Heart right ventricle (tissue), 16 donors: ENCODE measurements at regions not wholly inside any gene's neighbourhood (a gene's known extent, or its start where the extent isn't known, plus 50 kb on each side); places are given as distances from the start of the nearest gene placed in this dataset.

Source experiments
- ATAC-seq, 8 donors: fragments of 200-7000 bp; cut with Tn5 transposase; one replicate each; pipeline ENCODE4 v1.9.1; 2020; ENCODE audit warnings: mild to moderate bottlenecking in 8 of 8, moderate library complexity in 8 of 8, moderate number of reproducible peaks in 1 of 8
- DNase-seq, 2 donors: peaks; one replicate each; pipeline ENCODE4 v3.0.0-alpha.2; 2020
- H3K27ac ChIP-seq, 10 donors: fragments of 200-600 bp; sonication (generic) in 2 of 10; one replicate each; pipeline versions ENCODE4 v1.5.0 to v1.8.0; 2020 to 2022; ENCODE audit warnings: mild to moderate bottlenecking in 3 of 10
- H3K27me3 ChIP-seq, 7 donors: fragments of 200-600 bp; one replicate each; pipeline ENCODE4 v1.8.0; 2021 to 2022; ENCODE audit warnings: mild to moderate bottlenecking in 2 of 7
- H3K36me3 ChIP-seq, 9 donors: fragments of 200-600 bp; sonication (generic) in 1 of 9; one replicate each; pipeline versions ENCODE4 v1.5.0 to v1.8.0; 2020 to 2022; ENCODE audit warnings: mild to moderate bottlenecking in 2 of 9
- H3K4me1 ChIP-seq, 9 donors: fragments of 200-600 bp; sonication (generic) in 1 of 9; one replicate each; pipeline versions ENCODE4 v1.5.0 to v1.8.0; 2020 to 2022; ENCODE audit warnings: mild to moderate bottlenecking in 4 of 9
- H3K4me3 ChIP-seq, 10 donors: fragments of 200-600 bp; sonication (generic) in 2 of 10; one replicate each; pipeline versions ENCODE4 v1.5.0 to v1.8.0; 2020 to 2022; ENCODE audit warnings: mild to moderate bottlenecking in 7 of 10, moderate library complexity in 2 of 10
- H3K9me3 ChIP-seq, 11 donors: fragments of 200-600 bp in 10 of 11; sonication (generic) in 2 of 11; one replicate each; pipeline versions ENCODE4 v1.5.0 to v1.8.0; 2013 to 2022; ENCODE audit warnings: mild to moderate bottlenecking in 2 of 11, control low read depth in 1 of 11, moderate library complexity in 1 of 11
- CTCF ChIP-seq, 9 donors: fragments of 200-600 bp; sonication (generic) in 2 of 9; IDR thresholded peaks; one replicate each; pipeline versions ENCODE4 v1.5.0 to v1.8.0; 2021 to 2022; ENCODE audit warnings: antibody characterized with exemption in 9 of 9, mild to moderate bottlenecking in 5 of 9, moderate library complexity in 1 of 9
- WGBS, 2 donors: extraction: QIAGEN DNeasy Blood & Tissue Kit; methylation state at CpG; one replicate each; pipeline ENCODE4 v1.1.7; 2013; ENCODE audit warnings: inconsistent platforms in 1 of 2; 5-methylcytosine and 5-hydroxymethylcytosine counted together
- intact Hi-C, 10 donors: fragments of 100-400 bp; cut with DNase I; formaldehyde crosslinking; loops; one replicate each; pipeline versions ENCODE4 v1.11.1 to v1.14.2; 2022
- donor health status: Arrhythmogenic right ventricular cardiomyopathy.
- donor health status: ischemic (EF 13 %, LVEDD 7.1; RV severe dilation, severe dysfunction).
- donor health status: healthy with polysubstance abuse.
- donor health status: DM: no; HTN: yes; CAD: no.
- donor health status: DM: no; HTN: no; CAD: no.
- donor health status: ischemic (EF 25% LVEDD 6.9; RV normal size, moderate dysfunction).
- donor health status: ischemic (EF 25% LVEDD 5.7; RV mildly dilated, moderate dysfunction).
- donor health status: healthy.
- donor health status: DM: yes; HTN: yes; CAD: no.
- donor health status: Ischemic cardiomyopathy.
- donor health status: ischemic (EF 35%, LVEDD 5.7; RV mildly dilated, moderate dysfunction).
- donor health status: nonischemic (EF 11% LVEDD 7.7; RV severe dilation, severe dysfunction).
- donor health status: DM: yes; HTN: yes; CAD: no.
- donor health status: PGD.
- donor health status: ischemic (EF 29% LVEDD 5.4; RV normal size, mild dysfunction).
- donor health status: nonischemic (EF 23%, LVEDD 6.1; RV moderate dilation, normal function).

- no peak overlapping the region for H3K27ac ChIP-seq
- H3K4me1 ChIP-seq = no peaks in the 10 kb centered on the region
- peaks cover 0 to 35% (median 19%) of the 10 kb centered on the region in 7 donors for H3K27me3 ChIP-seq
- H3K4me3 ChIP-seq = no peak overlapping the region
- intact Hi-C loops = no loop called here
- WGBS, 2 donors = 64 to 65% methylated on average over 2 of the region's 2 CpGs
- DNase-seq (no peak), ATAC-seq (no peak)
- peaks cover 0 to 10% (median 0%) of the 10 kb centered on the region in 11 donors for H3K9me3 ChIP-seq
- no peak for TF ChIP-seq CTCF (IDR thresholded peaks at IDR 0.05)
- H3K36me3 ChIP-seq = no peaks in the 10 kb centered on the region
These were observed 115.3 kb downstream of the NPIPB5 start for GRCh38 chr16:22625967-22626366.

- DNase-seq (no peak), ATAC-seq (no peak)
- Histone ChIP-seq H3K27ac (no peak overlapping the region), H3K9me3 (peaks cover 0 to 10% (median 0%) of the 10 kb centered on the region in 11 donors), H3K36me3 (no peaks in the 10 kb centered on the region), H3K4me3 (no peak overlapping the region), H3K4me1 (no peaks in the 10 kb centered on the region), H3K27me3 (peaks cover 0 to 30% (median 19%) of the 10 kb centered on the region in 7 donors)
- whole genome bisulfite sequencing, 2 donors = 75% methylated on average over 5 of the region's 5 CpGs
- no peak for TF ChIP-seq CTCF (IDR thresholded peaks at IDR 0.05)
- intact Hi-C loops = no loop called here
These were observed 116.4 kb downstream of the NPIPB5 start for GRCh38 chr16:22627043-22627442.

- Histone ChIP-seq H3K36me3 (no peaks in the 10 kb centered on the region), H3K27ac (no peak overlapping the region), H3K9me3 (peaks cover 0 to 10% (median 0%) of the 10 kb centered on the region in 11 donors), H3K4me1 (no peaks in the 10 kb centered on the region), H3K27me3 (peaks cover 0 to 34% (median 21%) of the 10 kb centered on the region in 7 donors), H3K4me3 (no peak overlapping the region)
- intact Hi-C loops = no loop called here
- no peak for ATAC-seq
- 91 to 93% methylated on average over 2 of the region's 2 CpGs for WGBS, 2 donors
- no peak for DNase-seq
- TF ChIP-seq CTCF (IDR thresholded peaks at IDR 0.05) = no peak
These were observed 118.3 kb downstream of the NPIPB5 start for GRCh38 chr16:22628994-22629393.

GRCh38 chr16:22630242-22630641 is 119.6 kb downstream of the NPIPB5 start:
- DNase-seq (no peak), ATAC-seq (no peak)
- no peak overlapping the region for H3K4me3 ChIP-seq
- no peak overlapping the region for H3K27ac ChIP-seq
- H3K4me1 ChIP-seq = no peaks in the 10 kb centered on the region
- 87 to 90% methylated on average over 4 of the region's 4 CpGs for WGBS, 2 donors
- intact Hi-C loops = no loop called here
- H3K9me3 ChIP-seq = peaks cover 0 to 7% (median 0%) of the 10 kb centered on the region in 11 donors
- H3K36me3 ChIP-seq = no peaks in the 10 kb centered on the region
- H3K27me3 ChIP-seq = peaks cover 0 to 36% (median 27%) of the 10 kb centered on the region in 7 donors
- no peak for TF ChIP-seq CTCF (IDR thresholded peaks at IDR 0.05)
